T1000 (cell line): ENCODE measurements at regions not wholly inside any gene's neighbourhood (a gene's known extent, or its start where the extent isn't known, plus 50 kb on each side); places are given as distances from the start of the nearest gene placed in this dataset.

ENCODE experiments used
- DNase-seq: peaks from one replicate; lab custom pipeline; 2025; ENCODE audit warnings: mixed read lengths; lab: John Stamatoyannopoulos, UW

GRCh38 chr7:130930681-130931080 lies 196.7 kb upstream of the KLF14 start:
- DNase-seq, result no peak

GRCh38 chr7:130931423-130931822 lies 197.4 kb upstream of the KLF14 start:
- no peak for DNase-seq

DNA sequence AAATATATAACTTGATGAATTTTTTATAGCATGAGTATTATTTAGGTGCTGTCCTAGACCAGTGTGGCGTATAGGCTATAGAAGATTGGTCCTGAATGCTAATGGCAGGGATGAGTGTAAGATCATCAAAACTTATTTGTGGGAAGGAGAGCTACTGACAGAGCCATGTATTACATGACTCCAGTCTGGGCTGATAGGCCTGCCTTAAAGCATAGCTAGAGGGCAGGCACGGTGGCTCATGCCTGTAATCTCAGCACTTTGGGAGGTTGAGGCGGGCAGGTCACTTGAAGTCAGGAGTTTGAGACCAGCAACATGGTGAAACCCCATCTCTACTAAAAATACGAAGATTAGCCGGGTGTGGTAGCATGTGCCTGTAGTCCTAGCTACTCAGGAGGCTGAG lies 198.1 kb upstream of the KLF14 start:
- no peak for DNase-seq

DNA sequence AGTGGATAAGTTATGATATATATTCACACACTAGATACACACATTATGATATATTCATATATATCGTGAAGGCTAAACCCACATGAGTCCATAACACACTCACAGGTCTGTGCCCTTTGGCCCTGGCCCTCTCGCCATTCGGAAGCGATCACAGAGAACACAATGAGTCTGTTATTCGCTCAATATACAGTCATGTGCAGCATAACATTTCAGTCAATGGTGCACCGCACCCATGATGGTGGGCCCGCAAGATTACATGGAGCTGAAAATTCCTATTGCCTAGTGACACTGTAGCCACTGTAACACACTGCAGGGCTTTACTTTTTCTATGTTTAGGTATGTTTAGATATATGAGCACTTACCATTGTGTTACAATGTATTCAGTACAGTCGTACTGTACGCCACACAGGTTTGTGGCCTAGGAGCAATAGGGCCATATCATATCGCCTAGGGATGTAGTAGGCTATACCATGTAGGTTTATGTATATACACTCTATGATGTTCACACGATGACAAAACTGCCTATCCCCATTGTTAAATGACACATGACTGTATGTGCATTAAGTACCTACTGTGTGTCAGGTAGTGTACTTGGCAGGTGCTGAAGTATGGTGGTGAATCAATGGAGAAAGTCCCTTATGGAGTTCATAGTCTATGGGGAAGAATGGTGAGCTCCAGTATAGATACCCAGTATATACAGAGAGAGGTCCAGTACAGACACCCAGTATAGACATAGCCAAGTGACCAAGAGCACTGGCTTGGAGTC lies 198.8 kb upstream of the KLF14 start:
- no peak for DNase-seq

DNA sequence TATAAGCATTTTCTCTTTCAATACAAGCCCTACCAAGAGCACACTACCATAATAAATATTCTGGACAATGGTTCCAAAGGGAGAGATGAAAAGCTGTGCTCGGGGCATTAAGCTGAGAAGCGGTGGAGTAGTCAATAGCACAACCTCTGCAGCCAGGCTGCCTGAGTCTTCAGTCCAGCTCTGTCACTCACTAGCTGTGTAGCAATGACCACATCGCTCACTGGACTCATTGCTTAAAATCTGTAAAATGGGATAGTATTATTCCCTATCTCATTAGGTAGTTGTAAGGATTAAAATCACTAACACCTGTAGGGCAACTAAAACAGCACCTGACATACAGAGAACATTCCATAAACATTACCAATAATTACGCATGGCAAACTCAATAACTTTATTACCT lies 199.9 kb upstream of the KLF14 start:
- no peak for DNase-seq

DNA sequence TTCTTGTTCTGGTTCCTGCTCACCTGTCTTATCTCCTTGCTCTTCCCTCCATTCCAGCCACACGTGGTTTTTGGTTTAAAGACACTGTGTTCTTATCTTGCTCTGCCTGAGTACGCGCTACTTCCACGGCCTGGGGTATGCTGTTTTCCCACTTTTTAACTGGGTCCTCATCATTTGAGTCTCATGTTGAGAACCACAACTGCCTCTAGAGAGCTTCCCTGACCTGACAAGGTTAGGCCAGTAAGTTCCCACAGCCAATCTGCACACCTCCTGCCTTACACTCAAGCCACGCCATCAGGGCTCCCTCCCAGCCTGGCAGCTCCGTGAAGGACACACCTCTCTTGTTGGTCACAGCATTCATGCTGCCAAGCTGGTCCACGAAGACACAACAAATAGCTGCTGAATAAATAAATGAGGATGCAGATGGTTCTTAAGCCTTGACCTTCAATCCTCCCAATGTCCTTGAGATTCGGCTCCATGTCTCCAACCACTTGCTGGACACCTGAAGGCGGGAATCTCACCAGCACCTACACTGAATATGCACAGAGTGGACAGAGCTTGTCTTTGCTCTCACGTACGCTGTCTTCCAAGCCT lies 201.7 kb upstream of the KLF14 start:
- no peak for DNase-seq

DNA sequence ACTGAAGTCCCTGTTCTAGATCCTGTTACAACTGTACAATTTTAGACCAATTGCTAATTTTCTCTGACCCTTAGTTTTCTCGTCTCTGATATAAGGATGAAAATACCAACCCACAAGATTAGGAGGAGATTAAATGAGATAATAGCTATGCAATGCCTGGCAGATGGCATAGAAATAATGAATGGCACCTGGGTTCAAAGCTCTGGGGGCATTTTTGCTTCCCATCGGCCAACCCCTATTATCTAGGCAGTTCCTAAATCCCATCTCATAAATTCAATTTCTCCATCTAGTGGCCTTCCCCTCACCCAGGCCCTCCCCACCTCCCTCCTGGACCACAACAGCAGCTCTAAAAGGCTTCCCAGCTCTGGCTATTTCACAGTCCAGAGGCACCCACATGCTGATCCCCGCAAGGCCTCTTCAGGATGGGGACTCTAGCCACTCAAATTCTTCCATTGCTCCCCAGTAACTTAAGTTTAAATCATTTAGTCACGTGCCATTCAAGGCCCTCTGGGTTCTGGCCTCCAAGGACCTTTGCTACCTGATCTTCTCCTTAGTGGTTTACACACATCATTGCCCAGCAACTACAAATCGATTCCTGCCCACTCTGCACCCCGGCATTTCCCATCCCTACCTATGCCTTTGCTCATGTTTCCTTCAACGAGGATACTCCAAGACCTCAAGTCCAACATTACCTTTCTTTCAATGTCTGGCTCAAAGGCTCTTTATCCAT lies 202.4 kb upstream of the KLF14 start:
- DNase-seq, result no peak

GRCh38 chr7:130937016-130937415 lies 203.0 kb upstream of the KLF14 start:
- DNase-seq, result no peak

- no peak for DNase-seq
These were observed 203.8 kb upstream of the KLF14 start for GRCh38 chr7:130937830-130938229.

- DNase-seq, result no peak
These were observed 204.7 kb upstream of the KLF14 start for GRCh38 chr7:130938661-130939060.

DNA sequence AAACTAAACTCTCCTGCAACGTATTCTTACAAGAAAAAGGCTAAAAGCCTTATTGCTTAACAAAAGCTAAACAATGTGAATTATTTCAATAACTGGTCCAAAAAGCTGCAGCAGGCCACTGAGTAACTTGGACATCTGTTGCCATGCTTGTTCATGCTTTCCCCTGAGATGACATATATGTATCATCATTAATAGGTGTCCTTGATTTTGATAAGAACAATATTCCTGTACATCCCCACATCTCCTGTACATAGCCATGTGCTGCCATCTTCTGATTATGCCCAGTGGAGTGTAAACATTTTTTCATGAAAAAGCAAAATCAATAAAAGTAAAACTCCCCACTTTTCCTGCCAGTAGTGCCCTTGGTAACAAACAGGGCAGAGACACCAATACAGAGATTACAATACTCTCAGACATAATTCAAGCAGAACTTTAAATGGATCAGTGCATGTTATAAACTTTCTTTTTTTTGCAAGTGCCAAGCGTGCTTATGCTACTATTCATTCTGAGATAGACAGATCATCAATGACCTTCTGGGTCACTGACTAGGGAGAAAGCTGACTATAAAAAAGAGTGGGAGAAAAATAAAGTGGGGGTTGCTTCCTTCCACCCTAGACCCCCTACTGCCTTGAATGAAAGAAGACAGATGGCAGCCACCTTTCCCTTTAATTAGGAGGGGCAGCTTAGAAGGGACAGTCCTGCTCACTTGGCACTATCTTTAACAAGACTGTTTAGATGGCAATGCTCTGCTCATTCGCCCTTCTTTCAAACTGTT lies 205.5 kb upstream of the KLF14 start:
- no peak for DNase-seq

- no peak for DNase-seq
These were observed 206.3 kb upstream of the KLF14 start for GRCh38 chr7:130940326-130940725.

DNA sequence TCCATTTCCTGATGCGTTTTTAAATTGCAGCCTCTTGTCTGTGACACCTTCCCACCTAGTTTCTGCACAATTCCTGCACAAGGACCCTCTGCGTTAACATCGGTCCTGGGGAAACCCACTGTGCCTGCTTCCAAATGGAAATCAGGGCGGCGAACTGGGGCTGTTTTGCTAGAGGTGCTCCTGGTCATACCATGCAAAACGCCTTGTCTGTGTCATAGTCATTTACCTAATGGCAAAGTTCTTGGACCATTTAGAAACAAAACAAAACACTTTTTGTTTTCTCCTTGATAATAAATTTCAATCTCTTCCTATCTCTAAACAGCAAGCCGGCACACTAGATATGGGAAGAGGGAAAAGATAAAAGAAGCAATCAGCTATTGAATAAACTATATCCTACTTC lies 206.9 kb upstream of the KLF14 start:
- DNase-seq, result no peak

- no peak for DNase-seq
These were observed 207.6 kb upstream of the KLF14 start for GRCh38 chr7:130941322-130942210.

GRCh38 chr7:130942211-130942964 lies 208.4 kb upstream of the KLF14 start:
- DNase-seq, result no peak

GRCh38 chr7:130943336-130943901 lies 209.4 kb upstream of the KLF14 start:
- DNase-seq, result no peak

DNA sequence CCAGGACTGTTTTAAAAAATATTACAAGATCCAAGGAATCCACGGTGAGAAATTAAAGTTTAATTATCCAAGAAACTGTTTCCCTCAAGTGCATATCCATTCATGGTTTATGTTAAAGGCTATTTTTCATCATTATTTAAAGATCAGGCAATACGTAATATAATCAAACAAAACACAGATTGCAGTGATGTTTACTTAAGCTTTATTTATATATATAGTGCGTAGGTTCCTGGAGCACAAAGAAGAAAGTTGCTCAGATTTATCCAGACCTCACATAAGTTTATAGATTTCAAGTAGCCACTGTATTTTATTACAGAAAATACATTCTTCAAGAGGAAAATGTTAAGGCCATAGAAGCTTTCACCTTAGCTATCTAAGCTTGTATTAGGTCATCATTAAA lies 210.0 kb upstream of the KLF14 start:
- no peak for DNase-seq

DNA sequence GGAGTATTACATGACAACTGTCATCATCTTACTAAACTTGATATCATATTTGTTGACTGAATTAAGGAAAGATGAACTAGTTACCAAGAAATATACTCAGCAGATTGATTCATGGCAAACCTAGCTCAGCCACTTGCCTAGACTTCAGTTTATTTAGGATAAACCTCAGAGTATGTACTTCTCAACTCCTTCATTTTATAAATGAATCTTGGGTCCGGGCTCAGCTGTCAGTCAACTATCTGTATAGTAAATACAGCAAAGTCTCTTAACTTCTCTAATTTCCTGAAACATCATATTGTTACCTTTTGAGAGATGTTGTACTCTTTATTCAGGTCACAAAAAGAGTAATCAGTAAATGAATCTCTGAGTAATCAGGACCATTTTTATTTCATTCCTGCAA lies 211.0 kb upstream of the KLF14 start:
- DNase-seq, result no peak

- no peak for DNase-seq
These were observed 211.4 kb upstream of the KLF14 start for GRCh38 chr7:130945411-130945811.

DNA sequence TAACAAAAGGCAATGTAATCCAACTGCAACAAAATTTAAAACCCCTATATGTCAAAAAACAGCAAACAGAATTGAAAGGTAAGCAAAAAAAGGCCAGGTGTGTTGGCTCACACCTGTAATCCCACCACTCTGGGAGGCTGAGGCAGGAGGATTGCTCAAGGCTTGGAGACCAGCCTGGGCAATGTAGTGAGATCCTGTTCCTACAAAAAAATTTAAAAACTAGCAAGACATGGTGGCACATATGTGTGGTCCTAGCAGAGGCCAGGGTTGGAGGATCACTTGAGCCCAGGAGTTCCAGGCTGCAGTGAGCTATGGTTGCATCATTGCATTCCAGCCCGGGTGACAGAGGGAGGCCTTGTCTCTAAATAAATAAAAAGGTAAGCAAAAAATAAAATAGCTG lies 212.1 kb upstream of the KLF14 start:
- no peak for DNase-seq
